Progenitor cell of endocrine pancreas (in vitro differentiated cells): ENCODE measurements at regions not wholly inside any gene's neighbourhood (a gene's known extent, or its start where the extent isn't known, plus 50 kb on each side); places are given as distances from the start of the nearest gene placed in this dataset.

Experiments
- DNase-seq: peaks from one replicate; pipeline ENCODE4 v3.0.0; 2021; ENCODE audit warnings: low spot score; ENCODE audit not compliant: unreplicated experiment
- H3K27ac Mint-ChIP-seq: 2 replicates; pipeline ENCODE4 v1.8.0; 2021; ENCODE audit warnings: mild to moderate bottlenecking, moderate library complexity, mixed read lengths
- H3K27me3 Mint-ChIP-seq: 2 replicates; pipeline ENCODE4 v1.8.0; 2021; ENCODE audit warnings: mixed read lengths
- H3K36me3 Mint-ChIP-seq: 2 replicates; pipeline ENCODE4 v1.8.0; 2022; ENCODE audit warnings: mixed read lengths; ENCODE audit not compliant: insufficient read depth
- H3K4me1 Mint-ChIP-seq: 2 replicates; pipeline ENCODE4 v1.8.0; 2021; ENCODE audit warnings: low read depth, mixed read lengths
- H3K4me3 Mint-ChIP-seq: 2 replicates; pipeline ENCODE4 v1.8.0; 2021; ENCODE audit warnings: low read depth, mild to moderate bottlenecking, moderate library complexity, mixed read lengths
- H3K9me3 Mint-ChIP-seq: 2 replicates; pipeline ENCODE4 v1.8.0; 2021; ENCODE audit warnings: low read depth, mixed read lengths
- CTCF ChIP-seq: fragments of 200-600 bp; sonication (generic); IDR thresholded peaks from one replicate; pipeline ENCODE4 v1.5.0; 2021; ENCODE audit warnings: antibody characterized with exemption, mild to moderate bottlenecking; ENCODE audit not compliant: unreplicated experiment

- no peak overlapping the region for H3K4me3 Mint-ChIP-seq
- no peaks in the 10 kb centered on the region for H3K27me3 Mint-ChIP-seq
- H3K4me1 Mint-ChIP-seq = peaks cover 1% of the 10 kb centered on the region
- no peak for DNase-seq
- H3K9me3 Mint-ChIP-seq = peaks cover 4% of the 10 kb centered on the region
- H3K36me3 Mint-ChIP-seq = no peaks in the 10 kb centered on the region
- no peak for TF ChIP-seq CTCF
- H3K27ac Mint-ChIP-seq = no peak overlapping the region
Observed at GRCh38 chr4:124389591-124389990, 322.9 kb downstream of the ANKRD50 start.

- H3K4me1 Mint-ChIP-seq = peaks cover 1% of the 10 kb centered on the region
- H3K27ac Mint-ChIP-seq = no peak overlapping the region
- no peaks in the 10 kb centered on the region for H3K27me3 Mint-ChIP-seq
- peaks cover 4% of the 10 kb centered on the region for H3K9me3 Mint-ChIP-seq
- no peak overlapping the region for H3K4me3 Mint-ChIP-seq
- no peaks in the 10 kb centered on the region for H3K36me3 Mint-ChIP-seq
- DNase-seq = no peak
- no peak for TF ChIP-seq CTCF
Observed at GRCh38 chr4:124390861-124391260, 321.7 kb downstream of the ANKRD50 start.

- no peak overlapping the region for H3K4me3 Mint-ChIP-seq
- no peak overlapping the region for H3K27ac Mint-ChIP-seq
- no peaks in the 10 kb centered on the region for H3K4me1 Mint-ChIP-seq
- H3K9me3 Mint-ChIP-seq = peaks cover 4% of the 10 kb centered on the region
- H3K27me3 Mint-ChIP-seq = no peaks in the 10 kb centered on the region
- no peak for DNase-seq
- no peaks in the 10 kb centered on the region for H3K36me3 Mint-ChIP-seq
- no peak for TF ChIP-seq CTCF
Observed at GRCh38 chr4:124396333-124396732, 316.2 kb downstream of the ANKRD50 start.

GRCh38 chr4:124401606-124402005, 310.9 kb downstream of the ANKRD50 start:
- DNase-seq = no peak
- no peak overlapping the region for H3K4me3 Mint-ChIP-seq
- H3K36me3 Mint-ChIP-seq = no peaks in the 10 kb centered on the region
- no peak for TF ChIP-seq CTCF
- H3K27me3 Mint-ChIP-seq = no peaks in the 10 kb centered on the region
- no peak overlapping the region for H3K27ac Mint-ChIP-seq
- peaks cover 5% of the 10 kb centered on the region for H3K9me3 Mint-ChIP-seq
- H3K4me1 Mint-ChIP-seq = no peaks in the 10 kb centered on the region

- no peak for TF ChIP-seq CTCF
- Mint-ChIP-seq H3K36me3 (no peaks in the 10 kb centered on the region), H3K4me1 (no peaks in the 10 kb centered on the region), H3K27me3 (no peaks in the 10 kb centered on the region), H3K4me3 (no peak overlapping the region), H3K9me3 (peaks cover 5% of the 10 kb centered on the region), H3K27ac (no peak overlapping the region)
- no peak for DNase-seq
Observed at GRCh38 chr4:124409044-124409443, 303.5 kb downstream of the ANKRD50 start.
